ENCODE measurements at regions not wholly inside any gene's neighbourhood (a gene's known extent, or its start where the extent isn't known, plus 50 kb on each side); places are given as distances from the start of the nearest gene placed in this dataset.

- TF ChIP-seq CTCF (IDR thresholded peaks at IDR 0.05; ENCODE audit: insufficient read depth, low read depth, low read length) = no peak
- DNase-seq (ENCODE audit: low read depth) = no peak
- H3K4me3 ChIP-seq (ENCODE audit: low read depth, low read length) = no peak overlapping the region
Observed at GRCh38 chr19:30083701-30084156, 141.7 kb downstream of the URI1 start.

GRCh38 chr19:30084390-30084819, 142.4 kb downstream of the URI1 start:
- TF ChIP-seq CTCF (IDR thresholded peaks at IDR 0.05; ENCODE audit: insufficient read depth, low read depth, low read length) = no peak
- DNase-seq (ENCODE audit: low read depth) = no peak
- H3K4me3 ChIP-seq (ENCODE audit: low read depth, low read length) = no peak overlapping the region

GRCh38 chr19:30085394-30085793, 143.4 kb downstream of the URI1 start:
- no peak for TF ChIP-seq CTCF (IDR thresholded peaks at IDR 0.05; ENCODE audit: insufficient read depth, low read depth, low read length)
- H3K4me3 ChIP-seq (ENCODE audit: low read depth, low read length) = no peak overlapping the region
- no peak for DNase-seq (ENCODE audit: low read depth)

- DNase-seq (ENCODE audit: low read depth) = no peak
- no peak overlapping the region for H3K4me3 ChIP-seq (ENCODE audit: low read depth, low read length)
- TF ChIP-seq CTCF (IDR thresholded peaks at IDR 0.05; ENCODE audit: insufficient read depth, low read depth, low read length) = no peak
Observed at GRCh38 chr19:30086220-30086619, 144.2 kb downstream of the URI1 start.

GRCh38 chr19:30086916-30087315, 144.9 kb downstream of the URI1 start:
- H3K4me3 ChIP-seq (ENCODE audit: low read depth, low read length) = no peak overlapping the region
- no peak for DNase-seq (ENCODE audit: low read depth)
- no peak for TF ChIP-seq CTCF (IDR thresholded peaks at IDR 0.05; ENCODE audit: insufficient read depth, low read depth, low read length)

GRCh38 chr19:30087381-30088138, 145.5 kb downstream of the URI1 start:
- TF ChIP-seq CTCF (IDR thresholded peaks at IDR 0.05; ENCODE audit: insufficient read depth, low read depth, low read length) = no peak
- H3K4me3 ChIP-seq (ENCODE audit: low read depth, low read length) = no peak overlapping the region
- DNase-seq (ENCODE audit: low read depth) = no peak

GRCh38 chr19:30088567-30088966, 146.5 kb downstream of the URI1 start:
- no peak for DNase-seq (ENCODE audit: low read depth)
- no peak for TF ChIP-seq CTCF (IDR thresholded peaks at IDR 0.05; ENCODE audit: insufficient read depth, low read depth, low read length)

More at GRCh38 chr19:30088567-30088966, 146.5 kb downstream of the URI1 start:
- no peak overlapping the region for H3K4me3 ChIP-seq (ENCODE audit: low read depth, low read length)
